IMR-90 (cell line): ENCODE measurements at regions not wholly inside any gene's neighbourhood (a gene's known extent, or its start where the extent isn't known, plus 50 kb on each side); places are given as distances from the start of the nearest gene placed in this dataset.

Experiments
- ATAC-seq: fragments of 200-7000 bp; cut with Tn5 transposase; 2 replicates; pipeline ENCODE4 v1.9.1; 2020; ENCODE audit warnings: low read depth, mild to moderate bottlenecking, moderate library complexity
- BruUV-seq: library from RNA; stranded (reverse); fragments of 400-500 nt; replicated peaks from 2 replicates; lab custom pipeline; 2021; lab: Mats Ljungman, UMichigan
- CTCF ChIA-PET: fragments of 300-600 bp; formaldehyde crosslinking; extraction: SDS; loops from one replicate; lab custom pipeline; 2021; ENCODE audit warnings: antibody characterized with exemption; lab: Yijun Ruan, JAX
- POLR2A ChIA-PET: fragments of 300-600 bp; sonication (Branson Sonifier 250); formaldehyde crosslinking; loops from one replicate; lab custom pipeline; 2022; ENCODE audit warnings: antibody characterized with exemption; ENCODE audit not compliant: unreplicated experiment; lab: Charles Lee
- DNase-seq: peaks from one replicate; pipeline ENCODE4 v3.0.0; 2013
- H2AFZ ChIP-seq: replicated peaks from 2 replicates; pipeline ENCODE3; 2013; ENCODE audit warnings: low read length, mild to moderate bottlenecking; ENCODE audit not compliant: poor library complexity
- H2AK5ac ChIP-seq: 2 replicates; pipeline ENCODE4 v1.6.1; 2013; ENCODE audit warnings: low read depth, low read length, inconsistent platforms
- H2AK9ac ChIP-seq: replicated peaks from 2 replicates; pipeline ENCODE3; 2013; ENCODE audit warnings: mild to moderate bottlenecking, low read depth, low read length, moderate library complexity; ENCODE audit not compliant: poor library complexity
- H2BK120ac ChIP-seq: 2 replicates; pipeline ENCODE4 v1.6.1; 2013; ENCODE audit warnings: low read depth, low read length, inconsistent platforms
- H2BK15ac ChIP-seq: 3 replicates; pipeline ENCODE4 v1.6.1; 2013; ENCODE audit warnings: low read depth, low read length, inconsistent platforms
- H2BK20ac ChIP-seq: 2 replicates; pipeline ENCODE4 v1.6.1; 2013; ENCODE audit warnings: low read depth, mild to moderate bottlenecking, inconsistent platforms, low read length, moderate library complexity
- H2BK5ac ChIP-seq: 2 replicates; pipeline ENCODE4 v1.6.1; 2013; ENCODE audit warnings: mild to moderate bottlenecking, low read depth, low read length, inconsistent platforms; ENCODE audit not compliant: poor library complexity, severe bottlenecking
- H3K14ac ChIP-seq: replicated peaks from 2 replicates; pipeline ENCODE4 v1.6.1; 2013; ENCODE audit warnings: low read depth, low read length, inconsistent platforms
- H3K18ac ChIP-seq: 2 replicates; pipeline ENCODE4 v1.6.1; 2013; ENCODE audit warnings: low read depth, low read length, control low read depth
- H3K23ac ChIP-seq: 2 replicates; pipeline ENCODE4 v1.6.1; 2013; ENCODE audit warnings: low read depth, low read length, inconsistent platforms
- H3K27ac ChIP-seq: 2 replicates; pipeline ENCODE4 v1.5.1; 2013; ENCODE audit warnings: mild to moderate bottlenecking, control low read depth, low read length; ENCODE audit not compliant: insufficient read depth
- H3K27me3 ChIP-seq: 2 replicates; pipeline ENCODE4 v1.6.1; 2013; ENCODE audit warnings: low read length; ENCODE audit not compliant: control insufficient read depth, insufficient read depth
- H3K36me3 ChIP-seq: 2 replicates; pipeline ENCODE4 v1.6.1; 2013; ENCODE audit warnings: low read length, mixed read lengths; ENCODE audit not compliant: control insufficient read depth, insufficient read depth
- H3K4ac ChIP-seq: 2 replicates; pipeline ENCODE4 v1.6.1; 2013; ENCODE audit warnings: low read depth, low read length, inconsistent platforms
- H3K4me1 ChIP-seq: 2 replicates; pipeline ENCODE4 v1.6.1; 2013; ENCODE audit warnings: low read length, mixed read lengths; ENCODE audit not compliant: control insufficient read depth, insufficient read depth
- H3K4me2 ChIP-seq: 2 replicates; pipeline ENCODE4 v1.6.1; 2013; ENCODE audit warnings: low read depth, mild to moderate bottlenecking, control low read depth, low read length, moderate library complexity
- H3K4me3 ChIP-seq: 2 replicates; pipeline ENCODE4 v1.5.1; 2013; ENCODE audit warnings: low read depth, mild to moderate bottlenecking, control low read depth, low read length, moderate library complexity; ENCODE audit not compliant: insufficient read depth
- H3K56ac ChIP-seq: 2 replicates; pipeline ENCODE4 v1.6.1; 2013; ENCODE audit warnings: low read length, inconsistent platforms; ENCODE audit not compliant: insufficient read depth; ENCODE audit errors: extremely low read depth
- H3K79me1 ChIP-seq, 2 experiments: 2 replicates each; pipeline ENCODE4 v1.6.1; 2013; ENCODE audit warnings: low read length in 2 of 2, inconsistent platforms in 1 of 2, low read depth in 1 of 2
- H3K9ac ChIP-seq: 2 replicates; pipeline ENCODE4 v1.6.1; 2013; ENCODE audit warnings: low read depth, low read length, control low read depth
- H3K9me1 ChIP-seq: 2 replicates; pipeline ENCODE4 v1.6.1; 2013; ENCODE audit warnings: low read length, inconsistent platforms; ENCODE audit not compliant: insufficient read depth
- H3K9me3 ChIP-seq: 2 replicates; pipeline ENCODE4 v1.6.1; 2013; ENCODE audit warnings: low read length; ENCODE audit not compliant: control insufficient read depth, insufficient read depth
- H4K20me1 ChIP-seq: 2 replicates; pipeline ENCODE4 v1.6.1; 2013; ENCODE audit warnings: low read length, inconsistent platforms; ENCODE audit not compliant: insufficient read depth
- H4K5ac ChIP-seq: 2 replicates; pipeline ENCODE4 v1.6.1; 2013; ENCODE audit warnings: mild to moderate bottlenecking, low read depth, low read length, control low read depth
- H4K8ac ChIP-seq, 2 experiments: 2 replicates each; pipeline ENCODE4 v1.6.1; 2013; ENCODE audit warnings: low read depth in 2 of 2, low read length in 2 of 2, control low read depth in 1 of 2, inconsistent platforms in 1 of 2
- H4K91ac ChIP-seq: 2 replicates; pipeline ENCODE4 v1.6.1; 2013; ENCODE audit warnings: low read depth, low read length, inconsistent platforms; ENCODE audit not compliant: insufficient read depth
- MAFK ChIP-seq: IDR thresholded peaks from 2 replicates; pipeline ENCODE4 v1.6.1; 2012; ENCODE audit warnings: low read depth, low read length, improper control_type of control experiment
- WGBS, 2 experiments: methylation state at CpG; one replicate each; pipeline versions ENCODE4 v1.1.5 to v1.1.7; 2013; ENCODE audit warnings: missing lambda C conversion rate in 2 of 2; ENCODE audit not compliant: insufficient read length in 1 of 2; ENCODE audit errors: extremely low coverage in 2 of 2; 5-methylcytosine and 5-hydroxymethylcytosine counted together
- dilution Hi-C: fragments of 300-500 bp; cut with HindIII; formaldehyde crosslinking; loops from one replicate; pipeline ENCODE4 v1.14.3; 2018; ENCODE audit warnings: low sequenced_read_pairs; ENCODE audit not compliant: unreplicated experiment
- in situ Hi-C: fragments of 300-500 bp; cut with MboI; formaldehyde crosslinking; loops from 3 replicates; pipeline ENCODE4 v1.14.3; 2019; ENCODE audit warnings: low sequenced_read_pairs, inconsistent platforms, mixed read lengths
- intact Hi-C: fragments of 100-400 bp; cut with micrococcal nuclease; formaldehyde crosslinking; loops from 2 replicates; pipeline ENCODE4 v1.10.0; 2022

GRCh38 chr7:25830215-25830614 lies 321.8 kb upstream of the NFE2L3 start:
- Histone ChIP-seq H2AK9ac (no peak overlapping the region), H4K5ac (no peak overlapping the region; the same call in 1 of the 2 replicates), H2BK15ac (no peak overlapping the region), H3K27ac (peak overlapping the region; percentile 83; the same call in 1 of the 2 replicates), H4K20me1 (no peaks in the 10 kb centered on the region), H2AFZ (no peak overlapping the region), H4K8ac (no peak overlapping the region), H3K9me3 (no peaks in the 10 kb centered on the region), H3K4me3 (no peak overlapping the region), H2BK20ac (no peak overlapping the region; the same call in 1 of the 2 replicates), H3K9ac (no peak overlapping the region), H3K36me3 (no peaks in the 10 kb centered on the region), H3K4me1 (peaks cover 13% of the 10 kb centered on the region), H3K4me2 (no peak overlapping the region), H4K91ac (no peak overlapping the region), H3K27me3 (no peaks in the 10 kb centered on the region), H3K23ac (no peak overlapping the region), H3K14ac (no peak overlapping the region), H3K56ac (no peak overlapping the region), H2BK5ac (no peak overlapping the region), H3K18ac (peak overlapping the region; percentile 59; the same call in 1 of the 2 replicates), H2BK120ac (no peak overlapping the region), H3K9me1 (no peaks in the 10 kb centered on the region), H3K79me1 (no peaks in the 10 kb centered on the region), H2AK5ac (no peak overlapping the region), H3K4ac (no peak overlapping the region)
- no CpG with 5 or more reads among the region's 3 CpGs for WGBS, 2 experiments
- in situ Hi-C loops (no loop called here), dilution Hi-C loops (no loop called here), intact Hi-C loops (no loop called here)
- ChIA-PET CTCF (no interaction called here), POLR2A (no interaction called here)
- BruUV-seq, result no TSS peak
- no peak for TF ChIP-seq MAFK
- DNase-seq, result no peak
- ATAC-seq, result no peak
